Activated naive CD4-positive, alpha-beta T cell treated with anti-CD3 and anti-CD28 coated beads for 36 hours (primary cell): ENCODE measurements at regions not wholly inside any gene's neighbourhood (a gene's known extent, or its start where the extent isn't known, plus 50 kb on each side); places are given as distances from the start of the nearest gene placed in this dataset.
"Not testable (repeated sequence)": the region's sequence is repeated elsewhere in the genome, so short reads cannot be mapped to it uniquely, and the experiment has no call there.

Experiments
- CTCF ChIA-PET: fragments of 350-600 bp; sonication (Branson Sonifier 250); formaldehyde crosslinking; loops from one replicate; lab custom pipeline; 2021; ENCODE audit warnings: antibody characterized with exemption; lab: Charles Lee
- DNase-seq: peaks from one replicate; pipeline ENCODE4 v3.0.0-alpha.2; 2020
- H3K27ac Mint-ChIP-seq: one replicate; pipeline ENCODE4 v1.8.0; 2021; ENCODE audit warnings: mild to moderate bottlenecking, mixed read lengths
- H3K27me3 Mint-ChIP-seq: one replicate; pipeline ENCODE4 v1.8.0; 2021; ENCODE audit warnings: low read depth, mixed read lengths
- H3K36me3 Mint-ChIP-seq: one replicate; pipeline ENCODE4 v1.8.0; 2021; ENCODE audit warnings: low read depth, mixed read lengths
- H3K4me1 Mint-ChIP-seq: one replicate; pipeline ENCODE4 v1.8.0; 2021; ENCODE audit warnings: low read depth, mixed read lengths
- H3K4me3 Mint-ChIP-seq: one replicate; pipeline ENCODE4 v1.8.0; 2021; ENCODE audit warnings: mild to moderate bottlenecking, moderate library complexity, mixed read lengths
- H3K9me3 Mint-ChIP-seq: one replicate; pipeline ENCODE4 v1.8.0; 2021; ENCODE audit warnings: mixed read lengths
- intact Hi-C: fragments of 100-400 bp; cut with micrococcal nuclease; formaldehyde crosslinking; loops from one replicate; pipeline ENCODE4 v1.15.1; 2023

DNA sequence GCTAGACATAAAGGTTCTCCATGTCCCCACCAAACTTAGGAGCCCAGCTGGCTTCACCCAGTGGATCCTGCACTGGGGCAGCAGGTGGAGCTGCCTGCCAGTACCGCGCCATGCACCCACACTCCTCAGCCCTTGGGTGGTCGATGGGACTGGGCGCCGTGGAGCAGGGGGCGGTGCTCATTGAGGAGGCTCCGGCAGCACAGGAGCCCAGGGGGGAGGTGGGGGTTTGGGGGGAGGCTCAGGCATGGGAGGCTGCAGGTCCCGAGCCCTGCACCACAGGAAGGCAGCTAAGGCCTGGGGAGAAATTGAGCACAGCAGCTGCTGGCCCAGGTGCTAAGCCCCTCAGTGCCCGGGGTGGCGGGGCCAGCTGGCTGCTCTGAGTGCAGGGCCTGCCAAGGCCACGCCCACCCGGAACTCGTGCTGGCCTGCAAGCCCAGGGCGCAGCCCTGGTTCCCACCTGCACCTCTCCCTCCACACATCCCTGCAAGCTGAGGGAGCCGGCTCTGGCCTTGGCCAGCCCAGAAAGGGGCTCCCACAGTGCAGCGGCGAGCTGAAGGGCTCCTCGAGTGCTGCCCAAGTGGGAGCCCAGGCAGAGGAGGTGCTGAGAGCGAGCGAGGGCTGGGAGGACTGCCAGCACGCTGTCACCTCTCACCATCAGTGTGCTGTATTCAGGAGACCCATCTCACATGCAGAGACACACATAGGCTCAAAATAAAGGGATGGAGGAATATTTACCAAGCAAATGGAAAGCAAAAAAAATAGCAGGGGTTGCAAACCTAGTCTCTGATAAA lies 422.5 kb downstream of the NUP35 start:
- DNase-seq, H3K27ac Mint-ChIP-seq, H3K4me1 Mint-ChIP-seq, H3K4me3 Mint-ChIP-seq, CTCF ChIA-PET, intact Hi-C loops, H3K36me3 Mint-ChIP-seq, H3K27me3 Mint-ChIP-seq: not testable (repeated sequence)
- peaks cover 37% of the 10 kb centered on the region for H3K9me3 Mint-ChIP-seq

DNA sequence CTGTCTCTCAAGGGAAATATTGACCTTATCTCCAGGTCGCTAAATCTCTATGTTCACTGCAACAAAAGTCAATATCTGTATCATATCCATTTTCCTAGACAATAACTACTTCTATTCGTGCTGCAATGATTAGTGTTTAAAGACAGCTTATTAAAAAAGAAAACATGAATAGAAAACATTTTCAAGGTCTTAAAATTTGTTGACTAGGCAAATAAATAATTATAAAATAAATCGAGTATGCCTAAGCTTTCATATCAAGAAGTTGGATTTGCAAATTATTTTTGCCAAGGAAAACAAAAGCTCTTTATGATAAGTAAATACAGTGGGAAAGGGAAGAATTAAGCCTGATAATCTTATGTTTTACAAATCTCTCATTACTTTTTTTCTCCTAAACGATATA lies 428.5 kb downstream of the NUP35 start:
- DNase-seq, result no peak
- CTCF ChIA-PET, result interaction anchor here (0.7 kb wide), 1 partner anchor 15 kb away, joined by 3 read pairs; no protein-coding TSS in a partner anchor
- intact Hi-C loops, result no loop called here
- H3K27ac Mint-ChIP-seq, result no peak overlapping the region
- H3K4me3 Mint-ChIP-seq, result no peak overlapping the region
- no peaks in the 10 kb centered on the region for H3K4me1 Mint-ChIP-seq
- H3K27me3 Mint-ChIP-seq, result no peaks in the 10 kb centered on the region
- H3K9me3 Mint-ChIP-seq, result peaks cover 17% of the 10 kb centered on the region
- H3K36me3 Mint-ChIP-seq, result no peaks in the 10 kb centered on the region

DNA sequence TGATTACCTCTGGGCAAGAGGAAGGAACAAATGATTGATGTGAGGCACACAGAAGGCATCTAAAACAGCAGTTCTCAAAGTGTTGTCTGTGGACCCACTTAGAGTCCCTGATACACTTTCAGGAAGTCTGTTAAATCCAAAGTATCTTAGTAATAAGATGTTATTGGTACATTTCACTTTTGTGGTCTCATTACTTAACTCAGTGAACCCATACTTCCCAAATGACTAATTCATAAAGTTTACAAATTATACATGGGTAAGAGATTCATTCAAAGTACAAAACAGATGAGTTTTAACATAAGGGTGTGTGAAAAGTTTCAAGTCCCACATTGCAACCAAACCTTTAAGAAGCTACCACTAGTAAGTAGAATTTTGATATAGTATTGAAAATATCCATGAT lies 440.5 kb downstream of the NUP35 start:
- no peaks in the 10 kb centered on the region for H3K9me3 Mint-ChIP-seq
- no peak overlapping the region for H3K27ac Mint-ChIP-seq
- no peaks in the 10 kb centered on the region for H3K4me1 Mint-ChIP-seq
- DNase-seq, result no peak
- intact Hi-C loops, result no loop called here
- CTCF ChIA-PET, result no interaction called here
- no peaks in the 10 kb centered on the region for H3K27me3 Mint-ChIP-seq
- no peak overlapping the region for H3K4me3 Mint-ChIP-seq
- H3K36me3 Mint-ChIP-seq, result no peaks in the 10 kb centered on the region

DNA sequence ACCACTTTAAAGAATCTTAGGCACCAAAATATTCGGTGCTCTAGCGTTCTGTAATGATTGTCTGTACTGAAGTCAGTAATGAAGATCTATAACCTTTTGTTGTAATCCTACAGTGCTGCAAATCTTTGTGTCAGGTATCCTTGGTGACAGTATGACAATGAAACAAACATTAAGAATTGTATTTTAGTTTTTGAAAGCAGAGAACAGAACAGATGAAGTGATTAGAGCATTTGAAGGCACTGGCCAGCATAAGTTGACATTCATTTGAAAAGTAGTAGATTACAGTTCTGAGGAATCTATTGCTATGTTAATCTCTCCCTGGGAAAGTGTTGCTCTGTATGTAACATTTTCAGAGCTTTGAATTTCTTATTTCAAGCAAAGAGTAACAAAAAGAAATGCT lies 451.2 kb downstream of the NUP35 start:
- DNase-seq, result no peak
- no peak overlapping the region for H3K4me3 Mint-ChIP-seq
- intact Hi-C loops, result no loop called here
- no peaks in the 10 kb centered on the region for H3K4me1 Mint-ChIP-seq
- H3K9me3 Mint-ChIP-seq, result peaks cover 10% of the 10 kb centered on the region
- CTCF ChIA-PET, result no interaction called here
- H3K27ac Mint-ChIP-seq, result no peak overlapping the region
- no peaks in the 10 kb centered on the region for H3K36me3 Mint-ChIP-seq
- H3K27me3 Mint-ChIP-seq, result no peaks in the 10 kb centered on the region

DNA sequence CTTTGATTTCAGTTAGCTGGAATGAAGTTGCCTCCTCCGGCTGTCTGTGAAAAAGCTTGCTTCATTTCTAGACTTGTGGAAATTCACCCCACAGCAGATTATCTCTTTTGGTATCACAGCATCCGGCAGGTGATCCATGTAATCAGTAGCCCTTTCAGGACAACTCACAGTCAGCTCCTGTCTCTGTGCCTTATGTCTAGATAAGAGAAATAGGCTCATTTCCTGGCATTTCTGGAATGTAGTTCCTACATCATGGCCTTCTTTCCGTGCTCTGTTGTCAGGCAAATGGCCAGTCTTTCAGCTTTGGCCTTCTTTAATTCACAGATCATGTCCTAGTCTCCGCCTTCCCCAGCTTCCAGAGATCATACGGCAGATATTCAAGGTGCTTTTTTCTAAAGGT lies 455.4 kb downstream of the NUP35 start:
- no peaks in the 10 kb centered on the region for H3K36me3 Mint-ChIP-seq
- H3K9me3 Mint-ChIP-seq, result peaks cover 2% of the 10 kb centered on the region
- no peaks in the 10 kb centered on the region for H3K4me1 Mint-ChIP-seq
- no peak for DNase-seq
- no peak overlapping the region for H3K4me3 Mint-ChIP-seq
- no peaks in the 10 kb centered on the region for H3K27me3 Mint-ChIP-seq
- intact Hi-C loops, result no loop called here
- CTCF ChIA-PET, result no interaction called here
- no peak overlapping the region for H3K27ac Mint-ChIP-seq

DNA sequence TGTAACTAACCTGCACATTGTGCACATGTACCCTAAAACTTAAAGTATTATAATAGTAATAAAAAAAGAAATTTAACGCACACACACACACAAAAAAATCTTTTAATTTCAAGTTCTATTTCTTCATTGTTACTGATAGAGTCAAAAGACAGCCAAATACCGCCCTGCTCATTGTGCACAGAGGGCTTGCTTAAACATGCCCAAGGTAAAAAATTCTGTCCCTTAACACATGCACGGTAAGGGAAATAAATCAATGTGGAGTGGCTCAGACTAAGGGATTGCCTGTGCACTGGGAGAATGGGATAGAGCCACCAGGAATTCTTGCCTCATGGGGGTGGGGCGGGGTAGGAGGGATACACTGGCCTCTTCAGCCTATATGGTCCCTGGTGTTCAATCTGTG lies 468.0 kb downstream of the NUP35 start:
- intact Hi-C loops, result no loop called here
- H3K4me3 Mint-ChIP-seq, result no peak overlapping the region
- CTCF ChIA-PET, result no interaction called here
- H3K9me3 Mint-ChIP-seq, result peaks cover 9% of the 10 kb centered on the region
- H3K27ac Mint-ChIP-seq, result no peak overlapping the region
- no peak for DNase-seq
- H3K4me1 Mint-ChIP-seq, result no peaks in the 10 kb centered on the region
- peaks cover 1% of the 10 kb centered on the region for H3K36me3 Mint-ChIP-seq
- H3K27me3 Mint-ChIP-seq, result no peaks in the 10 kb centered on the region

DNA sequence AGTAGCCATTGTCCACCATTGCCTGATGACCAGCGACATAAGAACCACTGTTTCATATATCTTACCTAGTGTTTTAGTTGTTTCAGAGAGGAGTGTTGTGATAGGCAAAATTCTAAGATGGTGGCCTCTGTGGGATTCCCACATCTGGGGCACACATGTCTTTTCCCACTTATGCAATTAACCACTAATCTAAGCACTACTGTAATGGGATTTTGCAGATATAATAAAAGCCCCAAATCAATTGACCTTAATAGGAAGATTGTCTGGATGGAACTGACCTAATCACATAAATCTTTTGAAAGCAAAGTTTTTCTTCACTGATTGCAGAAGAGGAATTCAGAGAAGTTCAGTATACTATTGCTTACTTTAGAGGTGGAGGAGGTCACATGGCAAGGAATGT lies 469.9 kb downstream of the NUP35 start:
- intact Hi-C loops, result no loop called here
- no peaks in the 10 kb centered on the region for H3K36me3 Mint-ChIP-seq
- CTCF ChIA-PET, result no interaction called here

DNA sequence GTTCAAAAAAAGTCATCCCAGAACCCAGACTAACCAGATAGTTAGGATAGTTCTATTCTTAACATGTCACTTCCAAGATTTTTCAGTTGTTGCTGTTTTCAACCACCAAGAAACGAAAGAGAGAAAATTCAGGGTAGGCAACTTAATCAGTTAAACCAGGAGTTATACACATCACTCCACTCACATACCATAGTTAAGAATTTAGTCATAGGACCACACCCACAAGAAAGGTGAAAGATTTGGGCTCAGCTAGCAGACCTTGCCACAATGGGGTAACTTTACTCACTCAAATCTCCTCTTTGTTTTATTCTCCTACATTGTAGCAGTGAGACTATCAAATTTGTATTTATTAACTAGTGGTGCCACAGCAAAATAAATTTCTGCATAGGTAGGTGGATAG lies 473.6 kb downstream of the NUP35 start:
- peaks cover 3% of the 10 kb centered on the region for H3K9me3 Mint-ChIP-seq
- no peak overlapping the region for H3K27ac Mint-ChIP-seq
- no peaks in the 10 kb centered on the region for H3K27me3 Mint-ChIP-seq
- DNase-seq, result no peak
- CTCF ChIA-PET, result no interaction called here
- H3K4me3 Mint-ChIP-seq, result no peak overlapping the region
- no peaks in the 10 kb centered on the region for H3K36me3 Mint-ChIP-seq
- intact Hi-C loops, result no loop called here
- no peaks in the 10 kb centered on the region for H3K4me1 Mint-ChIP-seq

More for the DNA sequence above, 469.9 kb downstream of the NUP35 start:
- H3K9me3 Mint-ChIP-seq, result peaks cover 6% of the 10 kb centered on the region
- no peak for DNase-seq
- H3K27me3 Mint-ChIP-seq, result no peaks in the 10 kb centered on the region
- H3K4me3 Mint-ChIP-seq, result no peak overlapping the region
- H3K27ac Mint-ChIP-seq, result no peak overlapping the region
- H3K4me1 Mint-ChIP-seq, result no peaks in the 10 kb centered on the region

DNA sequence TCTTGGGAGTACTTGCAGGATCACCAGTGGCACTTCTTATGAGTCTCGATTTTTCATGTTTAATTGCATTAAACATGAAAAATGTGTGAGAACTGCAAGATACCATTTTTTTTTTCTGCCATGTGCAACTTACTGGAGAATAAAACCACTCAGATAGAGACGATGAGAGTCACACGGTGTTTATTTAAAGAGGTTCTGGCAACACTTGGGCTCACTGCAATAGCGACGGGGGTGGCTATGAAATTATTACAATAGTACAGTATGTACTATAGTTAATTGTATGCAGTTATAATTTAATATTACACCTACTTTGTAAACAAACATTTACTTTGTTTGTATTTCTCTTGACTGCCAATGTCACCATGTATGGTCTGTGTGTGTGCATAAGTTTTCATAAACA lies 479.8 kb downstream of the NUP35 start:
- CTCF ChIA-PET, result no interaction called here
- Mint-ChIP-seq H3K27ac (no peak overlapping the region), H3K9me3 (no peaks in the 10 kb centered on the region), H3K4me3 (no peak overlapping the region), H3K36me3 (no peaks in the 10 kb centered on the region), H3K27me3 (no peaks in the 10 kb centered on the region), H3K4me1 (no peaks in the 10 kb centered on the region)
- DNase-seq, result no peak
- intact Hi-C loops, result no loop called here

DNA sequence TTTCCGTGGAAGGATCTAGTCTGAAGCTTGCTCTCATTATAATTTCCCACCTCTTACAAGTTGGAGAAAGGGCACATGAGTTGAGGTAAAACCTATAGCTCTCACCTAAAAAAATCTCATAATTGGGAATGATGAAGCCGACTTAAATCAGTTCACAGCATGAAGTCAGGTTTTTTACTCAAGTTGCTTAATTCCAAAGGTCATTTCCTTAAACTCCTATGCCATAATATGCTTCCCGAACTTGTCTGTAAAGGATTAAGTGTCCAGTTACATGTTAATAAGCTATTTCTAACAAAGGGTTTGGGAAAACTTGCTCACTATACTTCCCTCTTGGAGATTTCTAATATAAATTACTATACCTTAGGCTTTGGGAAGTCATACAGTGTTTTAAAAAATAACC lies 481.2 kb downstream of the NUP35 start:
- CTCF ChIA-PET, result no interaction called here
- H3K9me3 Mint-ChIP-seq, result no peaks in the 10 kb centered on the region
- no peaks in the 10 kb centered on the region for H3K36me3 Mint-ChIP-seq
- no peak overlapping the region for H3K27ac Mint-ChIP-seq
- no peak for DNase-seq
- H3K4me3 Mint-ChIP-seq, result no peak overlapping the region
- intact Hi-C loops, result no loop called here
- no peaks in the 10 kb centered on the region for H3K4me1 Mint-ChIP-seq
- no peaks in the 10 kb centered on the region for H3K27me3 Mint-ChIP-seq

DNA sequence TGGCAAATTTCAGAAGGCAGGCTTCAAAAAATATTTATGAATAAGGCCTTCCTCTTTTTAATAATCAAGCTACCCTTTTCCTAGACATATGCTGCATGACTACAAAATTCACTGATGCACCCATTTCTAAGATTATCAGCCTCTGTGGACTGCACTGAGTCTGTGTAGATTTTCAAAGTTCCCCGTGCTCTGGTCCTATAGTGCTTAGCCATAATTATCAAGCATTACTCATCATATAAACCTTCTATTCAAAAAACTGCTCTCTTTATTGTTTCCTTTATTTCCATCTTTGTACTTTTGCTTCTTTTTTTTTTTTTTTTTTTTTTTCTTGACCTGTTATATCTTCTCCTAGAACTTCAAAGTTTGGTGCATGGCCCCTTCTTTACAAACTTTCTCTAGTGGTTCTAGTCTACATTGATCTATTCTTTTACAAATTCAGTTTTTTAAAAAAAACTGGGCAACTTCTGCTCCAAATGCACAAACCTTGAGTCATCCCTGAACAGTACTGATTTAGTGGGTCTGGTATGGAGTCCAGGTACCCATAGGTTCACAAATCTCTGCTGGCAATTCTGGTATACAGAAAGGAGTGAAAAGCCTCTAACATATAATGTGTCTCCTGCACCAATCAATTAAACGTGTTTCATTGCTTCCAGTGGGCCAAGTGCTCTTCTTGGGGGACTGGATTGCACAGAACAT lies 481.9 kb downstream of the NUP35 start:
- intact Hi-C loops, result no loop called here
- no peaks in the 10 kb centered on the region for H3K4me1 Mint-ChIP-seq
- CTCF ChIA-PET, result no interaction called here
- H3K9me3 Mint-ChIP-seq, result no peaks in the 10 kb centered on the region
- H3K36me3 Mint-ChIP-seq, result no peaks in the 10 kb centered on the region
- DNase-seq, result no peak
- H3K27me3 Mint-ChIP-seq, result no peaks in the 10 kb centered on the region
- H3K27ac Mint-ChIP-seq, result no peak overlapping the region
- no peak overlapping the region for H3K4me3 Mint-ChIP-seq

DNA sequence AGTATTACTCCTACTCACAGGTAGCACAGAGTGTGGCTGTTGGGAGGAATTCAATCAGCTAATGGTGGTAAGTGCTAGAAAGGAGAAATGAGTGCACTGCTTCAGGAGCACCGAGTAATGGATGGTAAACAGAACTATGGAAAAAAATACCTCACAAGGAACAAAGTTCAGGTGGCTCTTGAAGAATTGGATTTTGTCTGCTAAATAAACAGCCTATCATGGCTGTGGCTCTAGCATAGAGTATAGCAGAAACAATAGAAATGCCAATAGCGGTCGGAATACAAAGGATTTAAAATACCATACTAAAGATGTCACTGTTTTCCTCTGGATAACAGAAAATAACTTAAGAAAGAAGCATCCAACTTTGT lies 482.5 kb downstream of the NUP35 start:
- CTCF ChIA-PET, result no interaction called here
- no peaks in the 10 kb centered on the region for H3K9me3 Mint-ChIP-seq
- intact Hi-C loops, result no loop called here
- no peaks in the 10 kb centered on the region for H3K4me1 Mint-ChIP-seq
- H3K27ac Mint-ChIP-seq, result no peak overlapping the region
- H3K27me3 Mint-ChIP-seq, result no peaks in the 10 kb centered on the region
- H3K36me3 Mint-ChIP-seq, result no peaks in the 10 kb centered on the region
- DNase-seq, result no peak
- no peak overlapping the region for H3K4me3 Mint-ChIP-seq

DNA sequence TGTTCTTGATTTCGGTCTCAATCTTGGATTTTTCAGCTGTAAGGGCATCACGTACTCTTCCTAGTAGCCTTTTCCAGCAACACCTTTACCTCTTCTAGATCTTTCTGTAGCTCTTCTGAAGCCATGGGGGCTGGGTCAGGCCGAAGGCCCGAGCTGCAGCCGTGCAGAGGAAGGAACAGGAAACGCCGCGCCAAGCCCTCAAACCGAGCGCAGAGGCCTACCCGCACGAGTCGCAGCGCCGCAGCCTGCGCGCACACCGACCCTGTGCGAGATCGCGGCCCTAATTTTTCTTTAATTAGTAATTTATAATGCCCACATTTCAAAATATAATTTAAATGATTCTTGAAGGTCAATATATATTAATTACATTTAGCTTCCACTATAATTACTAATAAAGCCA lies 483.8 kb downstream of the NUP35 start:
- Mint-ChIP-seq H3K36me3 (no peaks in the 10 kb centered on the region), H3K27ac (no peak overlapping the region), H3K4me3 (no peak overlapping the region), H3K9me3 (no peaks in the 10 kb centered on the region), H3K27me3 (no peaks in the 10 kb centered on the region), H3K4me1 (no peaks in the 10 kb centered on the region)
- no peak for DNase-seq
- CTCF ChIA-PET, result no interaction called here
- intact Hi-C loops, result no loop called here
